ENCODE measurements at regions not wholly inside any gene's neighbourhood (a gene's known extent, or its start where the extent isn't known, plus 50 kb on each side); places are given as distances from the start of the nearest gene placed in this dataset.

- TF ChIP-seq CTCF (IDR thresholded peaks at IDR 0.05; ENCODE audit: insufficient read depth in 1 of 2, low read depth in 1 of 2, low read length in 1 of 2, severe bottlenecking in 1 of 2, unreplicated experiment in 1 of 2): no peak
- Mint-ChIP-seq H3K36me3 (ENCODE audit: insufficient read depth, unreplicated experiment) (no peaks in the 10 kb centered on the region), H3K4me3 (ENCODE audit: unreplicated experiment) (no peak overlapping the region), H3K27ac (ENCODE audit: unreplicated experiment) (no peak overlapping the region), H3K4me1 (ENCODE audit: low read depth, unreplicated experiment) (no peaks in the 10 kb centered on the region), H3K9me3 (ENCODE audit: unreplicated experiment) (no peaks in the 10 kb centered on the region), H3K27me3 (ENCODE audit: insufficient read depth, unreplicated experiment) (peaks cover 17% of the 10 kb centered on the region)
- H3K4me3 ChIP-seq (ENCODE audit: low read depth, low read length): no peak overlapping the region
- intact Hi-C loops (cut with micrococcal nuclease; ENCODE audit: unreplicated experiment): no loop called here
- no peaks in the 10 kb centered on the region; the same call in 1 of the 2 replicates for H3K27me3 ChIP-seq (replicated peaks; ENCODE audit: control insufficient read depth, insufficient read depth, low read length)
- no peaks in the 10 kb centered on the region for H3K9me3 ChIP-seq
- H3K36me3 ChIP-seq (ENCODE audit: control insufficient read depth, insufficient read depth, low read length): no peaks in the 10 kb centered on the region
- no TSS peak for BruUV-seq (replicated peaks)
- DNase-seq: no peak
- H3K4me1 ChIP-seq: no peaks in the 10 kb centered on the region
- ChIA-PET CTCF (interaction anchor here (0.6 kb wide), 1 partner anchor 53 kb away, joined by 3 read pairs; no protein-coding TSS in a partner anchor), POLR2A (no interaction called here)
Observed at GRCh38 chr14:38887696-38888095, 215.3 kb downstream of the SEC23A start.

GRCh38 chr14:38884109-38884508, 218.9 kb downstream of the SEC23A start:
- Histone ChIP-seq H3K36me3 (ENCODE audit: control insufficient read depth, insufficient read depth, low read length) (no peaks in the 10 kb centered on the region), H3K27me3 (replicated peaks; ENCODE audit: control insufficient read depth, insufficient read depth, low read length) (no peaks in the 10 kb centered on the region; the same call in none of the 2 replicates), H3K4me1 (no peaks in the 10 kb centered on the region), H3K9me3 (no peaks in the 10 kb centered on the region), H3K4me3 (ENCODE audit: low read depth, low read length) (no peak overlapping the region)
- Mint-ChIP-seq H3K4me3 (ENCODE audit: unreplicated experiment) (no peak overlapping the region), H3K4me1 (ENCODE audit: low read depth, unreplicated experiment) (no peaks in the 10 kb centered on the region), H3K36me3 (ENCODE audit: insufficient read depth, unreplicated experiment) (no peaks in the 10 kb centered on the region), H3K9me3 (ENCODE audit: unreplicated experiment) (no peaks in the 10 kb centered on the region), H3K27ac (ENCODE audit: unreplicated experiment) (no peak overlapping the region), H3K27me3 (ENCODE audit: insufficient read depth, unreplicated experiment) (peaks cover 9% of the 10 kb centered on the region)
- no peak for DNase-seq
- no peak for TF ChIP-seq CTCF (IDR thresholded peaks at IDR 0.05; ENCODE audit: insufficient read depth in 1 of 2, low read depth in 1 of 2, low read length in 1 of 2, severe bottlenecking in 1 of 2, unreplicated experiment in 1 of 2)
- BruUV-seq (replicated peaks): no TSS peak
- intact Hi-C loops (cut with micrococcal nuclease; ENCODE audit: unreplicated experiment): no loop called here
- ChIA-PET POLR2A (no interaction called here), CTCF (no interaction called here)

- Mint-ChIP-seq H3K27ac (ENCODE audit: unreplicated experiment) (no peak overlapping the region), H3K4me1 (ENCODE audit: low read depth, unreplicated experiment) (no peaks in the 10 kb centered on the region), H3K36me3 (ENCODE audit: insufficient read depth, unreplicated experiment) (no peaks in the 10 kb centered on the region), H3K9me3 (ENCODE audit: unreplicated experiment) (no peaks in the 10 kb centered on the region), H3K4me3 (ENCODE audit: unreplicated experiment) (no peak overlapping the region), H3K27me3 (ENCODE audit: insufficient read depth, unreplicated experiment) (peaks cover 7% of the 10 kb centered on the region)
- Histone ChIP-seq H3K27me3 (replicated peaks; ENCODE audit: control insufficient read depth, insufficient read depth, low read length) (peaks cover 1% of the 10 kb centered on the region), H3K4me1 (no peaks in the 10 kb centered on the region), H3K9me3 (no peaks in the 10 kb centered on the region), H3K4me3 (ENCODE audit: low read depth, low read length) (no peak overlapping the region), H3K36me3 (ENCODE audit: control insufficient read depth, insufficient read depth, low read length) (no peaks in the 10 kb centered on the region)
- POLR2A ChIA-PET: no interaction called here
- CTCF ChIA-PET: no interaction called here
- intact Hi-C loops (cut with micrococcal nuclease; ENCODE audit: unreplicated experiment): no loop called here
- no TSS peak for BruUV-seq (replicated peaks)
- TF ChIP-seq CTCF (IDR thresholded peaks at IDR 0.05; ENCODE audit: insufficient read depth in 1 of 2, low read depth in 1 of 2, low read length in 1 of 2, severe bottlenecking in 1 of 2, unreplicated experiment in 1 of 2): no peak
- no peak for DNase-seq
Observed at GRCh38 chr14:38883127-38883526, 219.9 kb downstream of the SEC23A start.

Data from Caco-2 (cell line).